ENCODE measurements at regions not wholly inside any gene's neighbourhood (a gene's known extent, or its start where the extent isn't known, plus 50 kb on each side); places are given as distances from the start of the nearest gene placed in this dataset.
A peak's percentile ranks its signal among the peaks of the same experiment; 100 is the strongest.
"Not testable (repeated sequence)": the region's sequence is repeated elsewhere in the genome, so short reads cannot be mapped to it uniquely, and the experiment has no call there.

GRCh38 chr6:144360401-144360800, 75.3 kb downstream of the UTRN start:
- no peak for DNase-seq (ENCODE audit: low read depth)

GRCh38 chr6:144361016-144361415, 75.9 kb downstream of the UTRN start:
- no peak for DNase-seq (ENCODE audit: low read depth)

- peak; percentile 55 for DNase-seq (ENCODE audit: low read depth)
Measured at GRCh38 chr6:144362042-144363018, 77.2 kb downstream of the UTRN start.

GRCh38 chr6:144364208-144364720, 79.1 kb downstream of the UTRN start:
- DNase-seq (ENCODE audit: low read depth), result no peak

GRCh38 chr6:144364782-144365181, 79.6 kb downstream of the UTRN start:
- no peak for DNase-seq (ENCODE audit: low read depth)

GRCh38 chr6:144365271-144365670, 80.1 kb downstream of the UTRN start:
- DNase-seq (ENCODE audit: low read depth), result no peak

GRCh38 chr6:144369696-144370095, 84.6 kb downstream of the UTRN start:
- not testable (repeated sequence) for DNase-seq (ENCODE audit: low read depth)

GRCh38 chr6:144372116-144372515, 87.0 kb downstream of the UTRN start:
- DNase-seq (ENCODE audit: low read depth), result no peak

GRCh38 chr6:144372611-144373594, 87.8 kb downstream of the UTRN start:
- no peak for DNase-seq (ENCODE audit: low read depth)

- DNase-seq (ENCODE audit: low read depth), result not testable (repeated sequence)
Measured at GRCh38 chr6:144374525-144374924, 89.4 kb downstream of the UTRN start.

- peak; percentile 88 for DNase-seq (ENCODE audit: low read depth)
Measured at GRCh38 chr6:144377586-144378210, 92.6 kb downstream of the UTRN start.

- DNase-seq (ENCODE audit: low read depth), result peak; percentile 63
Measured at GRCh38 chr6:144378437-144378836, 93.3 kb downstream of the UTRN start.

GRCh38 chr6:144379356-144379755, 94.2 kb downstream of the UTRN start:
- DNase-seq (ENCODE audit: low read depth), result peak; percentile 67

- not testable (repeated sequence) for DNase-seq (ENCODE audit: low read depth)
Measured at GRCh38 chr6:144381499-144381898, 96.4 kb downstream of the UTRN start.

- no peak for DNase-seq (ENCODE audit: low read depth)
Measured at GRCh38 chr6:144383336-144383735, 98.2 kb downstream of the UTRN start.

GRCh38 chr6:144384427-144384826, 99.3 kb downstream of the UTRN start:
- DNase-seq (ENCODE audit: low read depth), result no peak

GRCh38 chr6:144389474-144389873, 104.3 kb downstream of the UTRN start:
- DNase-seq (ENCODE audit: low read depth), result not testable (repeated sequence)

- DNase-seq (ENCODE audit: low read depth), result no peak
Measured at GRCh38 chr6:144390202-144390601, 105.1 kb downstream of the UTRN start.

- DNase-seq (ENCODE audit: low read depth), result peak; percentile 17
Measured at GRCh38 chr6:144390886-144391285, 105.8 kb downstream of the UTRN start.

- no peak for DNase-seq (ENCODE audit: low read depth)
Measured at GRCh38 chr6:144392536-144392935, 107.4 kb downstream of the UTRN start.

- DNase-seq (ENCODE audit: low read depth), result no peak
Measured at GRCh38 chr6:144394210-144394609, 109.1 kb downstream of the UTRN start.

- DNase-seq (ENCODE audit: low read depth), result peak; percentile 34
Measured at GRCh38 chr6:144395014-144395413, 109.9 kb downstream of the UTRN start.
